H1 (cell line): ENCODE measurements at regions not wholly inside any gene's neighbourhood (a gene's known extent, or its start where the extent isn't known, plus 50 kb on each side); places are given as distances from the start of the nearest gene placed in this dataset.

Experiments
- EGR1 ChIP-seq: IDR thresholded peaks from 2 replicates; pipeline ENCODE4 v1.6.1; 2011; ENCODE audit warnings: low read depth, low read length, borderline replicate concordance
- RBBP5 ChIP-seq: IDR thresholded peaks from 2 replicates; pipeline ENCODE4 v1.7.1; 2012; ENCODE audit warnings: low read depth, mild to moderate bottlenecking, inconsistent platforms, low read length, moderate library complexity, borderline replicate concordance
- SAP30 ChIP-seq: fragments of 300-600 bp; sonication (generic); IDR thresholded peaks from 2 replicates; pipeline ENCODE4 v1.7.1; 2012; ENCODE audit warnings: low read length, moderate library complexity, mild to moderate bottlenecking, inconsistent platforms; ENCODE audit not compliant: insufficient read depth, insufficient replicate concordance
- YY1 ChIP-seq: IDR thresholded peaks from 2 replicates; pipeline ENCODE4 v1.6.1; 2011; ENCODE audit warnings: low read depth, mild to moderate bottlenecking, low read length

DNA sequence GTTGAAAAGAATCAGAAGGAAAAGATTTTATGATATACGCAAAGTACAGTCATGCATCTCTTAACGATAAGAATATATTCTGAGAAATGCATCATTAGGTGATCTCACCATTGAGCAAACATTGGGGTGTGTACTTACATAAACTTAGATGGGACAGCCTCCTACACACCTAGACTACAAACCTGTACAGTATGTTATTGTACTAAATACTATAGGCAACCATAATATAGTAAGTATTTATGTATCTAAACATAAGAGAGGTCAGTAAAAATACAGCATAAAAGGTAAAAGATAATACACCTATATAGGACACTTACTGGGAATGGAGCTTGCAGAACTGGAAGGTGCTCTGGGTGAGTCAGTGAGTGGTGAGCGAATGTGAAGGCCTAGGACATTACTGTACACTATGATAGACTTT lies 254.6 kb downstream of the SPRY2 start (continued):
- no peak for TF ChIP-seq RBBP5
- TF ChIP-seq SAP30 = no peak
- no peak for TF ChIP-seq YY1
- no peak for TF ChIP-seq EGR1
